Middle frontal gyrus (tissue), 1 donor: ENCODE measurements at regions not wholly inside any gene's neighbourhood (a gene's known extent, or its start where the extent isn't known, plus 50 kb on each side); places are given as distances from the start of the nearest gene placed in this dataset.
A peak's percentile ranks its signal among the peaks of the same experiment; 100 is the strongest.

Experiments used
- DNase-seq: peaks from one replicate; pipeline ENCODE4 v3.0.0-alpha.2; 2015; ENCODE audit warnings: low spot score; ENCODE audit errors: extremely low spot score

- DNase-seq = no peak
These were observed 768.5 kb downstream of the MED13L start for GRCh38 chr12:115508990-115509389.

- DNase-seq = peak; percentile 45
These were observed 769.4 kb downstream of the MED13L start for GRCh38 chr12:115507951-115508722.

- DNase-seq = no peak
These were observed 770.0 kb downstream of the MED13L start for GRCh38 chr12:115507560-115507889.

GRCh38 chr12:115506822-115507559 is 770.5 kb downstream of the MED13L start:
- DNase-seq = no peak

GRCh38 chr12:115504306-115505290 is 772.9 kb downstream of the MED13L start:
- DNase-seq = no peak

GRCh38 chr12:115500872-115501271 is 776.6 kb downstream of the MED13L start:
- no peak for DNase-seq

GRCh38 chr12:115495300-115495699 is 782.2 kb downstream of the MED13L start:
- DNase-seq = no peak

- DNase-seq = no peak
These were observed 784.9 kb downstream of the MED13L start for GRCh38 chr12:115492553-115492952.

- no peak for DNase-seq
These were observed 785.8 kb downstream of the MED13L start for GRCh38 chr12:115491511-115492250.

GRCh38 chr12:115489253-115489652 is 788.2 kb downstream of the MED13L start:
- no peak for DNase-seq

- no peak for DNase-seq
These were observed 791.5 kb downstream of the MED13L start for GRCh38 chr12:115485967-115486366.

GRCh38 chr12:115485503-115485902 is 792.0 kb downstream of the MED13L start:
- no peak for DNase-seq

GRCh38 chr12:115482943-115483342 is 794.5 kb downstream of the MED13L start:
- DNase-seq = no peak

GRCh38 chr12:115481141-115481540 is 796.4 kb downstream of the MED13L start:
- DNase-seq = no peak

GRCh38 chr12:115478505-115478904 is 794.5 kb upstream of the TBX3 start:
- no peak for DNase-seq

- DNase-seq = no peak
These were observed 790.8 kb upstream of the TBX3 start for GRCh38 chr12:115474539-115475353.

GRCh38 chr12:115473257-115473956 is 789.4 kb upstream of the TBX3 start:
- no peak for DNase-seq

- no peak for DNase-seq
These were observed 788.9 kb upstream of the TBX3 start for GRCh38 chr12:115472852-115473251.

- DNase-seq = no peak
These were observed 787.0 kb upstream of the TBX3 start for GRCh38 chr12:115470977-115471376.

- DNase-seq = no peak
These were observed 786.6 kb upstream of the TBX3 start for GRCh38 chr12:115470526-115470925.
